ENCODE measurements at regions not wholly inside any gene's neighbourhood (a gene's known extent, or its start where the extent isn't known, plus 50 kb on each side); places are given as distances from the start of the nearest gene placed in this dataset.
"Not testable (repeated sequence)": the region's sequence is repeated elsewhere in the genome, so short reads cannot be mapped to it uniquely, and the experiment has no call there.

GRCh38 chr3:195653641-195654040, 67.1 kb upstream of the MUC20 start:
- H3K4me1 ChIP-seq; H3K27me3 ChIP-seq; H3K36me3 ChIP-seq; H3K4me3 ChIP-seq (replicated peaks in 1 of 3); intact Hi-C loops (cut with DNase I); H3K27ac ChIP-seq; H3K9me3 ChIP-seq: not testable (repeated sequence)
- peak; percentile 46 to 56 for DNase-seq
- TF ChIP-seq CTCF (IDR thresholded peaks at IDR 0.05), result peak in 4 of 6 experiments; percentile 8 to 55 (median 30)
- WGBS, 2 donors, result 0 to 6% methylated on average over 6 to 7 of the region's 14 CpGs

- intact Hi-C loops (cut with DNase I); H3K27me3 ChIP-seq; H3K9me3 ChIP-seq; H3K4me1 ChIP-seq; H3K27ac ChIP-seq; H3K36me3 ChIP-seq; DNase-seq; H3K4me3 ChIP-seq (replicated peaks in 1 of 3): not testable (repeated sequence)
- 93 to 96% methylated on average over 11 to 16 of the region's 19 CpGs for WGBS, 2 donors
Observed at GRCh38 chr3:195647912-195648702, 64.4 kb upstream of the APOD start.

GRCh38 chr3:195645872-195646271, 62.1 kb upstream of the APOD start:
- DNase-seq; H3K9me3 ChIP-seq; intact Hi-C loops (cut with DNase I); H3K4me1 ChIP-seq; H3K27ac ChIP-seq; H3K4me3 ChIP-seq (replicated peaks in 1 of 3); H3K27me3 ChIP-seq; H3K36me3 ChIP-seq: not testable (repeated sequence)
- WGBS, 2 donors, result 86 to 87% methylated on average over 8 of the region's 8 CpGs

- H3K27me3 ChIP-seq; H3K36me3 ChIP-seq; DNase-seq; H3K9me3 ChIP-seq; intact Hi-C loops (cut with DNase I); H3K4me1 ChIP-seq; H3K4me3 ChIP-seq (replicated peaks in 1 of 3); H3K27ac ChIP-seq: not testable (repeated sequence)
- WGBS, 2 donors, result 82 to 83% methylated on average over 9 to 11 of the region's 11 CpGs
Observed at GRCh38 chr3:195643245-195643644, 59.5 kb upstream of the APOD start.

- intact Hi-C loops (cut with DNase I); H3K27me3 ChIP-seq; H3K4me3 ChIP-seq (replicated peaks in 1 of 3); H3K4me1 ChIP-seq; H3K27ac ChIP-seq; H3K9me3 ChIP-seq; H3K36me3 ChIP-seq; DNase-seq: not testable (repeated sequence)
- WGBS, 2 donors, result 87% methylated on average over 13 to 15 of the region's 15 CpGs
Observed at GRCh38 chr3:195642311-195642710, 58.6 kb upstream of the APOD start.

GRCh38 chr3:195638456-195638855, 54.7 kb upstream of the APOD start:
- H3K9me3 ChIP-seq; intact Hi-C loops (cut with DNase I); H3K4me1 ChIP-seq; H3K27ac ChIP-seq; H3K36me3 ChIP-seq; H3K4me3 ChIP-seq (replicated peaks in 1 of 3); H3K27me3 ChIP-seq; DNase-seq: not testable (repeated sequence)
- WGBS, 2 donors, result 94 to 95% methylated on average over 8 to 10 of the region's 10 CpGs

- H3K9me3 ChIP-seq; DNase-seq; H3K27ac ChIP-seq; H3K4me3 ChIP-seq (replicated peaks in 1 of 3); intact Hi-C loops (cut with DNase I); H3K36me3 ChIP-seq; H3K27me3 ChIP-seq; H3K4me1 ChIP-seq: not testable (repeated sequence)
- 79 to 83% methylated on average over 14 to 15 of the region's 15 CpGs for WGBS, 2 donors
Observed at GRCh38 chr3:195637473-195638233, 53.9 kb upstream of the APOD start.

- 83% methylated on average over 7 of the region's 7 CpGs; no CpG with 5 or more reads in 1 of the 2 donors for WGBS, 2 donors
- H3K27me3 ChIP-seq; intact Hi-C loops (cut with DNase I); H3K9me3 ChIP-seq; H3K4me1 ChIP-seq; H3K36me3 ChIP-seq; H3K4me3 ChIP-seq (replicated peaks in 1 of 3); DNase-seq; H3K27ac ChIP-seq: not testable (repeated sequence)
Observed at GRCh38 chr3:195637011-195637410, 53.3 kb upstream of the APOD start.

- H3K27me3 ChIP-seq; H3K27ac ChIP-seq; H3K4me3 ChIP-seq (replicated peaks in 1 of 3); H3K36me3 ChIP-seq; H3K9me3 ChIP-seq; H3K4me1 ChIP-seq; intact Hi-C loops (cut with DNase I): not testable (repeated sequence)
- 40 to 52% methylated on average over 15 to 16 of the region's 21 CpGs for WGBS, 2 donors
- peak; percentile 36 to 57 for DNase-seq
Observed at GRCh38 chr3:195635898-195636685, 52.4 kb upstream of the APOD start.

GRCh38 chr3:195635262-195635873, 51.6 kb upstream of the APOD start:
- H3K4me3 ChIP-seq (replicated peaks in 1 of 3), result peak overlapping the region in 1 of 3 donors; percentile 19
- DNase-seq; H3K9me3 ChIP-seq; H3K36me3 ChIP-seq; H3K27me3 ChIP-seq; intact Hi-C loops (cut with DNase I); H3K27ac ChIP-seq; H3K4me1 ChIP-seq: not testable (repeated sequence)
- WGBS, 2 donors, result no CpG with 5 or more reads among the region's 64 CpGs
